LNCaP clone FGC (cell line): ENCODE measurements at regions not wholly inside any gene's neighbourhood (a gene's known extent, or its start where the extent isn't known, plus 50 kb on each side); places are given as distances from the start of the nearest gene placed in this dataset.
"Not testable (repeated sequence)": the region's sequence is repeated elsewhere in the genome, so short reads cannot be mapped to it uniquely, and the experiment has no call there.

ENCODE experiments used
- DNase-seq: peaks from one replicate; pipeline ENCODE4 v3.0.0-alpha.2; 2011; ENCODE audit warnings: low read depth
- H3K4me3 ChIP-seq: 2 replicates; pipeline ENCODE4 v1.5.1; 2011; ENCODE audit warnings: mild to moderate bottlenecking, low read depth, low read length, control low read depth
- TF ChIP-seq, protein P1 (sequence below): IDR thresholded peaks from 2 replicates; pipeline ENCODE4 v1.5.1; 2012; ENCODE audit warnings: mild to moderate bottlenecking; ENCODE audit not compliant: control insufficient read depth, insufficient read depth; ENCODE audit errors: extremely low read depth

- no peak for DNase-seq
- TF ChIP-seq, protein P1, sequence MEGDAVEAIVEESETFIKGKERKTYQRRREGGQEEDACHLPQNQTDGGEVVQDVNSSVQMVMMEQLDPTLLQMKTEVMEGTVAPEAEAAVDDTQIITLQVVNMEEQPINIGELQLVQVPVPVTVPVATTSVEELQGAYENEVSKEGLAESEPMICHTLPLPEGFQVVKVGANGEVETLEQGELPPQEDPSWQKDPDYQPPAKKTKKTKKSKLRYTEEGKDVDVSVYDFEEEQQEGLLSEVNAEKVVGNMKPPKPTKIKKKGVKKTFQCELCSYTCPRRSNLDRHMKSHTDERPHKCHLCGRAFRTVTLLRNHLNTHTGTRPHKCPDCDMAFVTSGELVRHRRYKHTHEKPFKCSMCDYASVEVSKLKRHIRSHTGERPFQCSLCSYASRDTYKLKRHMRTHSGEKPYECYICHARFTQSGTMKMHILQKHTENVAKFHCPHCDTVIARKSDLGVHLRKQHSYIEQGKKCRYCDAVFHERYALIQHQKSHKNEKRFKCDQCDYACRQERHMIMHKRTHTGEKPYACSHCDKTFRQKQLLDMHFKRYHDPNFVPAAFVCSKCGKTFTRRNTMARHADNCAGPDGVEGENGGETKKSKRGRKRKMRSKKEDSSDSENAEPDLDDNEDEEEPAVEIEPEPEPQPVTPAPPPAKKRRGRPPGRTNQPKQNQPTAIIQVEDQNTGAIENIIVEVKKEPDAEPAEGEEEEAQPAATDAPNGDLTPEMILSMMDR: no peak
Observed at GRCh38 chr11:112533682-112534081, 273.0 kb upstream of the PLET1 start.

DNA sequence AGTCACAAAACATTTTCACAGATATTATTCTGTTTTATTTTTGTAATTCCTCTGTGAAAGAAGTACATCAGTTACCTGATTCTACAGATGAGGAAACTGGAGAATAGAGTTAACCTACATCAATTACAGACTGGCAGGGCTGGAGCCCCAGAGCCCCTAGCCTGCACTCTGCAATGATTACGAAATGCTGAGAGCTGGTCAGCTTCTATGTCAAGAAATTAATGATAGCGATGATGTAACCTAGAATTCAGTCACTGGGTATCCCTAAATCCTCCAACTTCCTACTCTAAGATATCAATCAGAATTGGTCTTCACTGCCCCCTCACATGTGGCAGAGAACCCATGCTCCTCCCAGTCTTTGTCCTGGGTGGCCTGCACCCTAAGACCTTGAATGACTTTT, 273.5 kb upstream of the PLET1 start:
- DNase-seq: no peak
- H3K4me3 ChIP-seq: no peak overlapping the region
- TF ChIP-seq, protein P1: no peak

More at GRCh38 chr11:112533682-112534081, 273.0 kb upstream of the PLET1 start:
- H3K4me3 ChIP-seq: no peak overlapping the region

GRCh38 chr11:112537026-112537425, 276.4 kb upstream of the PLET1 start:
- TF ChIP-seq, protein P1: no peak
- DNase-seq: no peak
- no peak overlapping the region for H3K4me3 ChIP-seq

GRCh38 chr11:112537846-112538330, 277.2 kb upstream of the PLET1 start:
- H3K4me3 ChIP-seq: no peak overlapping the region
- DNase-seq: no peak
- TF ChIP-seq, protein P1: no peak

- no peak for DNase-seq
- no peak overlapping the region for H3K4me3 ChIP-seq
- TF ChIP-seq, protein P1: no peak
Observed at GRCh38 chr11:112538534-112539280, 278.0 kb upstream of the PLET1 start.

DNA sequence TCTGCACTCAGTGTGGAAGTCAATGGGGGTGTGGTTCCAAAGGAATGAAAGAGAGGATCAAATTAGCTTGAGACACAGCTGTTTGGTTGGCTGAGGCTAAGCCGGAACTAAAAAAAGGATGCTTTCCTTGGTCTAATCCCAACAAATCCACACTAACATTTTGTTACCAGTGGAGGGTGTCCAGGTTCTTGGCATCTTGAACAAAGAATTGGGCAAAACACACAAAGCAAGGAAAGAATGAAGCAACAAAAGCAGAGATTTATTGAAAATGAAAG, 278.6 kb upstream of the PLET1 start:
- H3K4me3 ChIP-seq, DNase-seq: not testable (repeated sequence)

GRCh38 chr11:112539741-112540140, 279.1 kb upstream of the PLET1 start:
- TF ChIP-seq, protein P1: no peak
- no peak overlapping the region for H3K4me3 ChIP-seq
- no peak for DNase-seq
